ENCODE measurements at regions not wholly inside any gene's neighbourhood (a gene's known extent, or its start where the extent isn't known, plus 50 kb on each side); places are given as distances from the start of the nearest gene placed in this dataset.

- no peak overlapping the region for H3K27ac ChIP-seq (ENCODE audit: low read length)
- no peak for DNase-seq (ENCODE audit: low read depth, low spot score)
- no CpG with 5 or more reads among the region's 3 CpGs for WGBS (ENCODE audit: insufficient coverage, insufficient read length)
Measured at GRCh38 chr1:55317673-55318072, 102.5 kb upstream of the USP24 start.

GRCh38 chr1:55316947-55317662 lies 101.9 kb upstream of the USP24 start:
- WGBS (ENCODE audit: insufficient coverage, insufficient read length) = no CpG with 5 or more reads among the region's 7 CpGs
- Histone ChIP-seq H3K27ac (ENCODE audit: low read length) (no peak overlapping the region), H3K27me3 (ENCODE audit: control insufficient read depth, insufficient read depth, low read length) (no peaks in the 10 kb centered on the region), H3K4me3 (ENCODE audit: low read length) (no peak overlapping the region), H3K4me1 (ENCODE audit: control insufficient read depth, insufficient read depth, low read length) (no peaks in the 10 kb centered on the region; the same call in 1 of the 2 replicates), H3K36me3 (ENCODE audit: control insufficient read depth, insufficient read depth, low read length) (no peaks in the 10 kb centered on the region), H3K9me3 (ENCODE audit: control insufficient read depth, insufficient read depth, low read length) (no peaks in the 10 kb centered on the region)
- no peak for DNase-seq (ENCODE audit: low read depth, low spot score)

More at GRCh38 chr1:55317673-55318072, 102.5 kb upstream of the USP24 start:
- Histone ChIP-seq H3K4me3 (ENCODE audit: low read length) (no peak overlapping the region), H3K9me3 (ENCODE audit: control insufficient read depth, insufficient read depth, low read length) (no peaks in the 10 kb centered on the region), H3K4me1 (ENCODE audit: control insufficient read depth, insufficient read depth, low read length) (no peaks in the 10 kb centered on the region), H3K36me3 (ENCODE audit: control insufficient read depth, insufficient read depth, low read length) (no peaks in the 10 kb centered on the region), H3K27me3 (ENCODE audit: control insufficient read depth, insufficient read depth, low read length) (no peaks in the 10 kb centered on the region)

- no peak overlapping the region for H3K4me3 ChIP-seq (ENCODE audit: low read length)
- H3K36me3 ChIP-seq (ENCODE audit: control insufficient read depth, insufficient read depth, low read length) = no peaks in the 10 kb centered on the region
- no peak for DNase-seq (ENCODE audit: low read depth, low spot score)
- no peak overlapping the region for H3K27ac ChIP-seq (ENCODE audit: low read length)
- H3K9me3 ChIP-seq (ENCODE audit: control insufficient read depth, insufficient read depth, low read length) = no peaks in the 10 kb centered on the region
- no peaks in the 10 kb centered on the region; the same call in 1 of the 2 replicates for H3K4me1 ChIP-seq (ENCODE audit: control insufficient read depth, insufficient read depth, low read length)
- no CpG with 5 or more reads among the region's 4 CpGs for WGBS (ENCODE audit: insufficient coverage, insufficient read length)
- H3K27me3 ChIP-seq (ENCODE audit: control insufficient read depth, insufficient read depth, low read length) = no peaks in the 10 kb centered on the region
Measured at GRCh38 chr1:55316502-55316901, 101.3 kb upstream of the USP24 start.

GRCh38 chr1:55315552-55315951 lies 100.4 kb upstream of the USP24 start:
- no peak overlapping the region for H3K4me3 ChIP-seq (ENCODE audit: low read length)
- no peak for DNase-seq (ENCODE audit: low read depth, low spot score)
- H3K27ac ChIP-seq (ENCODE audit: low read length) = no peak overlapping the region
- H3K4me1 ChIP-seq (ENCODE audit: control insufficient read depth, insufficient read depth, low read length) = no peaks in the 10 kb centered on the region; the same call in 1 of the 2 replicates
- no peaks in the 10 kb centered on the region for H3K36me3 ChIP-seq (ENCODE audit: control insufficient read depth, insufficient read depth, low read length)
- WGBS (ENCODE audit: insufficient coverage, insufficient read length) = no CpG with 5 or more reads among the region's 1 CpG
- no peaks in the 10 kb centered on the region for H3K9me3 ChIP-seq (ENCODE audit: control insufficient read depth, insufficient read depth, low read length)
- H3K27me3 ChIP-seq (ENCODE audit: control insufficient read depth, insufficient read depth, low read length) = no peaks in the 10 kb centered on the region

GRCh38 chr1:55314740-55315139 lies 99.6 kb upstream of the USP24 start:
- no peaks in the 10 kb centered on the region for H3K9me3 ChIP-seq (ENCODE audit: control insufficient read depth, insufficient read depth, low read length)
- H3K4me1 ChIP-seq (ENCODE audit: control insufficient read depth, insufficient read depth, low read length) = peaks cover 1% of the 10 kb centered on the region; the same call in 1 of the 2 replicates
- H3K36me3 ChIP-seq (ENCODE audit: control insufficient read depth, insufficient read depth, low read length) = no peaks in the 10 kb centered on the region
- DNase-seq (ENCODE audit: low read depth, low spot score) = no peak
- H3K27me3 ChIP-seq (ENCODE audit: control insufficient read depth, insufficient read depth, low read length) = no peaks in the 10 kb centered on the region
- H3K27ac ChIP-seq (ENCODE audit: low read length) = no peak overlapping the region
- no CpG with 5 or more reads among the region's 4 CpGs for WGBS (ENCODE audit: insufficient coverage, insufficient read length)
- no peak overlapping the region for H3K4me3 ChIP-seq (ENCODE audit: low read length)

- no peak overlapping the region for H3K27ac ChIP-seq (ENCODE audit: low read length)
- no peaks in the 10 kb centered on the region for H3K9me3 ChIP-seq (ENCODE audit: control insufficient read depth, insufficient read depth, low read length)
- DNase-seq (ENCODE audit: low read depth, low spot score) = no peak
- peaks cover 1% of the 10 kb centered on the region; the same call in 1 of the 2 replicates for H3K4me1 ChIP-seq (ENCODE audit: control insufficient read depth, insufficient read depth, low read length)
- WGBS (ENCODE audit: insufficient coverage, insufficient read length) = no CpG with 5 or more reads among the region's 5 CpGs
- no peak overlapping the region for H3K4me3 ChIP-seq (ENCODE audit: low read length)
- no peaks in the 10 kb centered on the region for H3K36me3 ChIP-seq (ENCODE audit: control insufficient read depth, insufficient read depth, low read length)
- no peaks in the 10 kb centered on the region for H3K27me3 ChIP-seq (ENCODE audit: control insufficient read depth, insufficient read depth, low read length)
Measured at GRCh38 chr1:55313903-55314302, 98.7 kb upstream of the USP24 start.

- Histone ChIP-seq H3K27ac (ENCODE audit: low read length) (no peak overlapping the region), H3K9me3 (ENCODE audit: control insufficient read depth, insufficient read depth, low read length) (no peaks in the 10 kb centered on the region), H3K4me1 (ENCODE audit: control insufficient read depth, insufficient read depth, low read length) (peaks cover 1% of the 10 kb centered on the region; the same call in 1 of the 2 replicates), H3K36me3 (ENCODE audit: control insufficient read depth, insufficient read depth, low read length) (no peaks in the 10 kb centered on the region), H3K4me3 (ENCODE audit: low read length) (no peak overlapping the region), H3K27me3 (ENCODE audit: control insufficient read depth, insufficient read depth, low read length) (no peaks in the 10 kb centered on the region)
- no peak for DNase-seq (ENCODE audit: low read depth, low spot score)
- no CpG with 5 or more reads among the region's 4 CpGs for WGBS (ENCODE audit: insufficient coverage, insufficient read length)
Measured at GRCh38 chr1:55311979-55312378, 96.8 kb upstream of the USP24 start.

- Histone ChIP-seq H3K9me3 (ENCODE audit: control insufficient read depth, insufficient read depth, low read length) (no peaks in the 10 kb centered on the region), H3K4me1 (ENCODE audit: control insufficient read depth, insufficient read depth, low read length) (peaks cover 1% of the 10 kb centered on the region; the same call in 1 of the 2 replicates), H3K36me3 (ENCODE audit: control insufficient read depth, insufficient read depth, low read length) (no peaks in the 10 kb centered on the region), H3K27me3 (ENCODE audit: control insufficient read depth, insufficient read depth, low read length) (no peaks in the 10 kb centered on the region), H3K27ac (ENCODE audit: low read length) (no peak overlapping the region), H3K4me3 (ENCODE audit: low read length) (no peak overlapping the region)
- DNase-seq (ENCODE audit: low read depth, low spot score) = no peak
- no CpG with 5 or more reads among the region's 7 CpGs for WGBS (ENCODE audit: insufficient coverage, insufficient read length)
Measured at GRCh38 chr1:55311057-55311641, 96.0 kb upstream of the USP24 start.

- no peaks in the 10 kb centered on the region for H3K36me3 ChIP-seq (ENCODE audit: control insufficient read depth, insufficient read depth, low read length)
- no peak for DNase-seq (ENCODE audit: low read depth, low spot score)
- H3K4me1 ChIP-seq (ENCODE audit: control insufficient read depth, insufficient read depth, low read length) = peaks cover 1% of the 10 kb centered on the region; the same call in 1 of the 2 replicates
- no peaks in the 10 kb centered on the region for H3K9me3 ChIP-seq (ENCODE audit: control insufficient read depth, insufficient read depth, low read length)
- no peak overlapping the region for H3K27ac ChIP-seq (ENCODE audit: low read length)
- no CpG with 5 or more reads among the region's 3 CpGs for WGBS (ENCODE audit: insufficient coverage, insufficient read length)
- no peaks in the 10 kb centered on the region for H3K27me3 ChIP-seq (ENCODE audit: control insufficient read depth, insufficient read depth, low read length)
- no peak overlapping the region for H3K4me3 ChIP-seq (ENCODE audit: low read length)
Measured at GRCh38 chr1:55310505-55310971, 95.4 kb upstream of the USP24 start.

- WGBS (ENCODE audit: insufficient coverage, insufficient read length) = no CpG with 5 or more reads among the region's 18 CpGs
- H3K27ac ChIP-seq (ENCODE audit: low read length) = no peak overlapping the region
- peaks cover 1% of the 10 kb centered on the region; the same call in 1 of the 2 replicates for H3K4me1 ChIP-seq (ENCODE audit: control insufficient read depth, insufficient read depth, low read length)
- H3K4me3 ChIP-seq (ENCODE audit: low read length) = no peak overlapping the region
- H3K9me3 ChIP-seq (ENCODE audit: control insufficient read depth, insufficient read depth, low read length) = no peaks in the 10 kb centered on the region
- no peaks in the 10 kb centered on the region for H3K36me3 ChIP-seq (ENCODE audit: control insufficient read depth, insufficient read depth, low read length)
- no peaks in the 10 kb centered on the region for H3K27me3 ChIP-seq (ENCODE audit: control insufficient read depth, insufficient read depth, low read length)
- no peak for DNase-seq (ENCODE audit: low read depth, low spot score)
Measured at GRCh38 chr1:55309786-55310504, 94.8 kb upstream of the USP24 start.
